ENCODE measurements at regions not wholly inside any gene's neighbourhood (a gene's known extent, or its start where the extent isn't known, plus 50 kb on each side); places are given as distances from the start of the nearest gene placed in this dataset.

DNA sequence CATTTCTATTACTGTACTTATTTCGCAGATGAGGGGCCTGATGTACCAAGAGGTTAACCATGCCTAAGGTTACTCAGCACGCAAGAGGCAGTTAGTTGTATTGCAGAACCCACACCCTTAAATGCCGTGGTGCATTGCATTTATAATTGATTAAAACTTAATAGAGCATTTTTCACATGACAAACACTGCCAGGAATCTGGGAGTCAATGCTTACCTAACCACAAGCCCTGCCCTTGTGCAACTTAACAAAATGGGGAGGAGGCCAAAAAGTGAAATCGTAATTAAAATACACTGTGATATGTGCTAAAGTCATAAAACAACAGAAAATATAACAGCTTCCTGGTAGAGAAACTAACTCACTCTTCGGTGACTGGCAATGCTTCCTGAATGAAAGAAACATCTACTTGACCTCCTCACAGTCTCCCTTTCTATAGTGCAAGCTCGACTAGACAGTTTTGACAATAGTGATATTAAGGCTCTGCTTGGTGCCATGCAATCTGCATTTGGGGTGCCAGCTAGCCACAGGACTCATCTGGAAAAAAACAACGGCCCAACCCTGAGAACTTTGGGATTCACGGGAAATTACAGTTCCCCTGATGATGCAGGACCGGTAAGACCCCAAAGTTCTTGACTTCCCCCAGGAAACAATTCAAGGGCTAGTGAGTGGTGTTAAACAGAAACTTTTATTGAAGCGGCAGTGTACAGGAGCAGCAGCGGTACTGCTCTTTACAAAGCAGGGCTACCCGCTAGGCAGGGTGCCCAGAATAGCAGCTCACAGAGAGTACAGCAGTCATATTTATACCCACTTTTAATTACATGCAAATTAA is 612.4 kb downstream of the TNS3 start:
- TF ChIP-seq, protein P1, sequence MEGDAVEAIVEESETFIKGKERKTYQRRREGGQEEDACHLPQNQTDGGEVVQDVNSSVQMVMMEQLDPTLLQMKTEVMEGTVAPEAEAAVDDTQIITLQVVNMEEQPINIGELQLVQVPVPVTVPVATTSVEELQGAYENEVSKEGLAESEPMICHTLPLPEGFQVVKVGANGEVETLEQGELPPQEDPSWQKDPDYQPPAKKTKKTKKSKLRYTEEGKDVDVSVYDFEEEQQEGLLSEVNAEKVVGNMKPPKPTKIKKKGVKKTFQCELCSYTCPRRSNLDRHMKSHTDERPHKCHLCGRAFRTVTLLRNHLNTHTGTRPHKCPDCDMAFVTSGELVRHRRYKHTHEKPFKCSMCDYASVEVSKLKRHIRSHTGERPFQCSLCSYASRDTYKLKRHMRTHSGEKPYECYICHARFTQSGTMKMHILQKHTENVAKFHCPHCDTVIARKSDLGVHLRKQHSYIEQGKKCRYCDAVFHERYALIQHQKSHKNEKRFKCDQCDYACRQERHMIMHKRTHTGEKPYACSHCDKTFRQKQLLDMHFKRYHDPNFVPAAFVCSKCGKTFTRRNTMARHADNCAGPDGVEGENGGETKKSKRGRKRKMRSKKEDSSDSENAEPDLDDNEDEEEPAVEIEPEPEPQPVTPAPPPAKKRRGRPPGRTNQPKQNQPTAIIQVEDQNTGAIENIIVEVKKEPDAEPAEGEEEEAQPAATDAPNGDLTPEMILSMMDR (IDR thresholded peaks at IDR 0.05): no peak
- TF ChIP-seq POLR2A (IDR thresholded peaks at IDR 0.05): no peak
